Fibroblast of lung (primary cell): ENCODE measurements at regions not wholly inside any gene's neighbourhood (a gene's known extent, or its start where the extent isn't known, plus 50 kb on each side); places are given as distances from the start of the nearest gene placed in this dataset.

Experiments
- CTCF ChIP-seq, 2 donors: IDR thresholded peaks in 1 of 2; conservative IDR thresholded peaks in 1 of 2; 1 replicate in 1 of 2; 2 replicates in 1 of 2; pipeline ENCODE4 v1.5.1; 2011 to 2012; ENCODE audit warnings: low read length in 2 of 2, control low read depth in 1 of 2, inconsistent platforms in 1 of 2, low read depth in 1 of 2, mild to moderate bottlenecking in 1 of 2
- EZH2 ChIP-seq: IDR thresholded peaks from 2 replicates; pipeline ENCODE4 v1.5.1; 2012; ENCODE audit warnings: low read length, control low read depth, mild to moderate bottlenecking; ENCODE audit errors: missing control alignments

- no peak for TF ChIP-seq CTCF (conservative IDR thresholded peaks at IDR 0.05 in 1 of 2, IDR thresholded peaks at IDR 0.05 in 1 of 2; ENCODE audit: low read depth in 1 of 2, low read length in 2 of 2)
- TF ChIP-seq EZH2 = no peak
Measured at GRCh38 chr20:17822039-17822438, 122.3 kb downstream of the BANF2 start.
